ENCODE measurements at regions not wholly inside any gene's neighbourhood (a gene's known extent, or its start where the extent isn't known, plus 50 kb on each side); places are given as distances from the start of the nearest gene placed in this dataset.

DNA sequence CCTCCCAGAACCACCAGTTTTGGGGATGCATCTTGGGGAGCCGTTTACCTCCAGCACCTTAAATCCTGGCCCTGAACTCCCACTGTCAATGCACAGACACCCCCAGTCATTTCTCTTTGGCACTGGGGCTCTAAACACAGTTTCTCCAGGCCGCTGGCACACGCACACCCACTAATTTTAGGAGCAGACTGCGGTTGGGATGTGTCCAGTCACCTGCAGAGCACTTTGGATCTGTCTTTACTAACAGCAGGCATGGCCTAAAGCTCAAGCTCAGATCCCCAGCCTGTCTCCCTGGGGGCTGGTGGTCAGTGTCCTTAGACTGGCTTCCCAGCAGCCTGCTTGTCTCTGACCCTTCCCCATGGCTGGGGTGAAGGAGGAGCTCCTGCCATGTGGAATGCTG is 49.9 kb downstream of the SYNE3 start:
- DNase-seq = no peak

DNA sequence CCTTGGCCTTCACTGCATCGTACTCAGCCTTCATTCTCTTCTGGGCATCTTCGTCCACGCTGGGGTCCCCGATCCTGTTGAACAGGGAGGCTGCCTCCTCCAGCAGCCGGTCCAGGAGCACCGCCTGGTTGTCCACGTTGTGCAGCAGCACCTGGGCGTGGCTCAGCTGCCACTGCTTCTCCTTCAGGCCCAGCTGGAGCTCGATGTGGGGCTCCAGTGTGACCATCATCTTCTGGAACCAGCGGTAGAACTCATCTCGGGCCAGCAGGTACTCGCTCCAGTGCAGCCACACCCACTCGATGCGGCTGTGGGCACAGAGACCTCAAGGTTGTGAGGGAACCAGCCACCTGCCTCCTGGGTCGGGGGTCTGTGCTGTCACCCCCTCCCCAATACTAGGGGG is 50.5 kb downstream of the SYNE3 start:
- DNase-seq = no peak

DNA sequence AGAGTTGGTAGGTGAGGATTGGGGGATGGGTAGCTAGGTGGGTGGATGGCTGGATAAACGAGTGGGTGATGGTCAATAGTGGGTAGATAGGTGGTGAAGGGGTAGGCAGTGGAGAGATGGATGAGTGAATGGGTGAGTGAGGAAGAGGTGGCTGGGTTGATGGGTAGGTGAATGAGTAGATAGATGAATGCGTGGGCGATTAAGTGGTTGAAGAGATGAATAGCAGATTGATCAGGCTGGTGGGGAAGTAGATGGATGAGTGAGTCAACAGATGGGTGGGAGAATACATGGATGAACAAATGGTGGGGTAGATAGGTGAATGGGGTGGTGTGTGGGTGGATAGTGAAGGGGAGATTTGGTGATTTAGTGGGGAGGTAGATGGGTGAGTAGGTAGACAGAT is 51.1 kb downstream of the SYNE3 start:
- no peak for DNase-seq

DNA sequence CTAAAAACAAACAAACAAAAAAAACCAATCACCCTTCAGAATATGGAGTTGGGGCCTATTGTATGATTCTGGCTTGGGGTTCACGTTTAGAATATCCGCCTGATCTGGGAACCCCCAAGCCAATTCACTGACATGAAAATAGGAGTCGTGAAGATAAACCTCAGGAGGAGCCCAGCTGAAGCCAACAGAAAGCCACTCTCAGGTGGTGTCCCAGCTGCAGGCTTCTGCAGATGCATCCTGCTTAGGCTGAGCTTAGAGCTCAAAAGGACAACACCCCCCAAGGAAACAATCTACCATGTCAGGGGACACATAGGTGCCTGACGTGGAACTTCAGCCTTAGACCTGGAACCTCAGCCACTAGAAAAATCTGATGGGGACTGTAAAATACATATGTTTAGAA is 51.9 kb downstream of the SYNE3 start:
- no peak for DNase-seq

DNA sequence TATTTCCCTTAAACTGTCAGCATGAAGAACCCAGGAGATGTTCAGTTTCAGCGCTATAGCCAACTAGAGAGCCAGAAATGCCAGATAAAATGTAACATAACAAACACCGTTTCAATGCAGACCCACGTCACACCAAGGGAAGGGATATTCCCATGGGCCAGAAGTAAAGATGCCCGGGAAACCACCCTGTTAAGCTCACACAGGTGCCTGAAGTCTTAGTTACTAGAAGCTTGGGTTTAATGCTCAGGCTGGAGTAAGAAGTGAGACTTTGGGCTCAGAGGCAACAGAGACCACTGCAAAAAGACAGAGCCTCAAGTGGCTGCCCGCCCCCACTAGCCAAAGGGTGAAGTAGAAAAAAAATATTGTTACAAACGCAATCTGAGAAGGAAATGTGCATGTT is 52.3 kb downstream of the SYNE3 start:
- no peak for DNase-seq

DNA sequence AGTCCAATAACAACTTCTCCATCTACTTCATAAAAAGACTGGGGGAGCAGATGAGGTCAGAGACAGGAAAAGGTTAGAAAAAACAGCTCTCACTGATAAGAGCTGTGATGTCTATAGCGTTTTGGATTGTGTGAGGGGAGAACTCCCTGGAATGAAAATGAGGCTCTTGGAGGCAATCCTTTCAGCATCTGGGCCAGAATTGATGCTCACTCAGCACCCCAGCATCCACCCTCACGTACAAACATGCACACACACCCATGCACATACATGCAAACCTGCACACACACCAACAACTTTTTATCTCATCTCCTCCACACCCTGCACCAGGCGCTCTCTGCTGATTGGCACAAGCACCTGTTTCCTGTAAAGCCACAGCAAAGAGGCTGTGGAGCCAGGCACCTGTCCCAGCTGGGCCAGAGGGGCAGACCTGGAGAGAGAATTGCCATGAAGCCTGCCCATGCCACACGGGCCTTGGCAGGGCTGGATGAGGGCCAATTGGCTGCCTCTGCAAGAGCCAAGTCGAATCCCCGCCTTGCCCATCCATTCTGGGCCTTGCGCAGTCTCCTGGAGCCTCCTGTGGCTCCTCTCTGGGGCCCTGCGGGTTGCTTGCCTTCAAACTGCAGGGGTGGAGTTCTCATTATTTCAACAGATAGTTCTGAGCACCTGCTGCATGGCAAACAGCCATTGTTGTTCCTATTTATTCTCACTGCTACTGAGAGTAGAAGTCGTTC is 53.1 kb downstream of the SYNE3 start:
- no peak for DNase-seq

- no peak for DNase-seq
Observed at GRCh38 chr14:95462491-95462890, 54.0 kb downstream of the SYNE3 start.

GRCh38 chr14:95460647-95461478 is 55.6 kb downstream of the SYNE3 start:
- peak; percentile 78 for DNase-seq

DNA sequence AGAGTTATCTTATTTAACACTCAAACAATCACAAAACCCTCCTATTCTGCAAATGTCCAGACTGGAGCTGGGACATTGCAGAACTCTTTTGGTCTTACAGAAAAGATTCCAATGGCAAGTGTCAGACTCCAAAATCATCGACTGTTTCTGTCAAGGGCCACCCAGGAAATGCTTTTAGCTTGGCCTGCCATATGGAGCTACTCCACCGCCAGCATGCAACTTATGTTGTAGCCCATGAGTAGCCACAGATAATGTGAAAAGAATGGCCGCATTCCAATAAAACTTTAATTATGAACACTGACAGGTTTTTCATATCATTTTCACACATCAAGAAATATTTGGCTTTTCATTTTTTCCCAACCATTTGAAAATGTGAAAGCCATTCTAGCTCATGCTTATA is 57.5 kb downstream of the SYNE3 start:
- DNase-seq = no peak

DNA sequence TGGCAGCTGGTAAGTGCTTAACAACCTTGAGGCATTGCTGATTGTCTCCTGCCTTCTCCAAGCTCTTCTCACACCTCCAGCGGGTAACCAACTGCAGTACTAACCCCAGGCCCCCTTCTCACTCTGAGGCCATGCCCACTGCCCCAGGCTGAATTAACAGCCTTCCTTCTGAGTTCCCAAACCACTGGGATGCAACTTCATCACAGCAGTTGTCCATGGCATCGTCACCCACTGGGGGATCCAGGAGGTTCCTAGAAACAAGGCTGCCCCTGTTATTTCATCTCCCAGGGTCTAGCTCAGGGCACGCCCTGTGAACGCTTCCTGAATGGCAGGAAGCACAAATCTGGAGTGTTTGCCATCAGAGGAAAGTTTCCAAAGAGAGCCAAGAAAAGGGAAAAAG is 58.0 kb downstream of the SYNE3 start:
- no peak for DNase-seq

DNA sequence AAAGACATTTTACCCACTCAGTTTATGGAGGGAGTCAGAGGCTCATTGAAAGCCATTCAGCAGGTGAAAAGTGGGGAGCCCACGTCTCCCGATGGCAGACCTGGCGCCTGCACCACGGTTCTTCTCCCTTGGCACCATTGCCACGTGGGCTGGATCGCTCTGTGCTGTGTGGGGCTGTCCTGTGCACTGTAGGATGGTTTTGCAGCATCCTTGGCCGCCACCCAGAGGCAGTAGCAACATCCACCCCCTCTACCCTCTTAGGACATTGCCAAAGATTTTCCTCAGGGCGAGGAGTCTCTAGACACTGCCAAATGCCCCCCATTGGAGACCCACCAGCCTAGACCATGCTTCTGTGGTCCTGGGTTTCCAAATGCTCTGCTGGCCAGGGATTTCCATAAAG is 60.2 kb downstream of the SYNE3 start:
- DNase-seq = peak; percentile 7

- no peak for DNase-seq
Observed at GRCh38 chr14:95455246-95455645, 61.2 kb downstream of the SYNE3 start.

GRCh38 chr14:95453713-95453980 is 62.8 kb downstream of the SYNE3 start:
- DNase-seq = no peak

- no peak for DNase-seq
Observed at GRCh38 chr14:95452893-95453712, 63.3 kb downstream of the SYNE3 start.

- no peak for DNase-seq
Observed at GRCh38 chr14:95452176-95452892, 64.1 kb downstream of the SYNE3 start.

GRCh38 chr14:95449131-95449530 is 67.3 kb downstream of the SYNE3 start:
- no peak for DNase-seq

DNA sequence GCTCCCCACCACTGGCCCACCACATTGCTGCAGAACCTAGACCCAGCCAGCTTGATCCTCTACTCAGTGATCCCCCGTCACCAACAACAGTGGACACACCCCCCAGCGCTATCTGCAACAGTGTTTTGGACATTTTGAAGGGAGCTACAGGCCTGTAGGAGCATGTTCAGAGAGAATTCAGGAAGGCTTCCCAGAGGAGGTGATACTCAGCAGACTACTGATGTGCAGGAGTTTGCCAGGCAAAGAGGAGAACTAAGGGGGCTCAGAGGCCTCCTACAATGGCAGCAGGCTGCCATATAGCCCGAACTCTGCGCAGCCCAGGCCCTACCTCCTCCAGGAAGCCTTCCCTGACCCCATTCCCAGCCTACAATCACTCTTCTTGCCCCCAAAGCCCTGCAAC is 70.0 kb downstream of the SYNE3 start:
- no peak for DNase-seq

DNA sequence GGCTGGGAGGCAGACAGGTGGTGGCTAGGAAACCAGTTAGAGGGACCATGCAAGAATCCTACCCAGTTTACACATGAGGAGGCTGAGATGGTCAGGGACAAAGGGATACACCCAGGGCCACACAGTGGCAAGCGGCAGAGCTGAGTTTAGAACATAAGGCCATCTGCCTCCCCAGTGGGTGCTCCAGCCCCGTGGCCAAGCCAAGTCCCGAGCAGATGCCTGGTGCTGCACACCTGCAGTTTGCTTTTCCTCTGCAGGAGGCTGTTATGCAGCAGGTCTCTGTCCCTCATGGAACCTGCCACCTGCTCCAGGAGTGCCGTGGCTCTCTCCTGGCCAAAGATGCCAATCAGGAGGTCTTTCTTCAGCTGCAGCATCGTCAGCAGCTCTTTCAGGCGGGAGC is 70.8 kb downstream of the SYNE3 start:
- no peak for DNase-seq

GRCh38 chr14:95445161-95445560 is 71.3 kb downstream of the SYNE3 start:
- DNase-seq = no peak

GRCh38 chr14:95444132-95445129 is 72.0 kb downstream of the SYNE3 start:
- no peak for DNase-seq

GRCh38 chr14:95442633-95443021 is 73.8 kb downstream of the SYNE3 start:
- DNase-seq = peak; percentile 66
